Muscle layer of duodenum (tissue), 2 donors: ENCODE measurements at regions not wholly inside any gene's neighbourhood (a gene's known extent, or its start where the extent isn't known, plus 50 kb on each side); places are given as distances from the start of the nearest gene placed in this dataset.

ENCODE experiments used
- H3K27ac ChIP-seq: one replicate; pipeline ENCODE4 v1.7.0; 2013; ENCODE audit warnings: mild to moderate bottlenecking, low read length
- H3K27me3 ChIP-seq: one replicate; pipeline ENCODE4 v1.7.0; 2013; ENCODE audit warnings: low read depth, mild to moderate bottlenecking, control low read depth, low read length
- H3K36me3 ChIP-seq, 2 donors: one replicate each; pipeline ENCODE4 v1.7.0; 2013; ENCODE audit warnings: low read length in 2 of 2, control low read depth in 1 of 2, mild to moderate bottlenecking in 1 of 2; ENCODE audit not compliant: insufficient read depth in 2 of 2, control insufficient read depth in 1 of 2
- H3K4me1 ChIP-seq, 2 donors: one replicate each; pipeline ENCODE4 v1.7.0; 2013; ENCODE audit warnings: low read length in 2 of 2, mild to moderate bottlenecking in 2 of 2, control low read depth in 1 of 2, moderate library complexity in 1 of 2; ENCODE audit not compliant: insufficient read depth in 2 of 2, control insufficient read depth in 1 of 2
- H3K4me3 ChIP-seq, 2 donors: one replicate each; pipeline ENCODE4 v1.7.0; 2013; ENCODE audit warnings: low read length in 2 of 2, low read depth in 1 of 2, mild to moderate bottlenecking in 1 of 2
- H3K9me3 ChIP-seq, 2 donors: one replicate each; pipeline ENCODE4 v1.7.0; 2013; ENCODE audit warnings: low read length in 2 of 2, control low read depth in 1 of 2, mild to moderate bottlenecking in 1 of 2; ENCODE audit not compliant: control insufficient read depth in 1 of 2
- donor health status: healthy.

DNA sequence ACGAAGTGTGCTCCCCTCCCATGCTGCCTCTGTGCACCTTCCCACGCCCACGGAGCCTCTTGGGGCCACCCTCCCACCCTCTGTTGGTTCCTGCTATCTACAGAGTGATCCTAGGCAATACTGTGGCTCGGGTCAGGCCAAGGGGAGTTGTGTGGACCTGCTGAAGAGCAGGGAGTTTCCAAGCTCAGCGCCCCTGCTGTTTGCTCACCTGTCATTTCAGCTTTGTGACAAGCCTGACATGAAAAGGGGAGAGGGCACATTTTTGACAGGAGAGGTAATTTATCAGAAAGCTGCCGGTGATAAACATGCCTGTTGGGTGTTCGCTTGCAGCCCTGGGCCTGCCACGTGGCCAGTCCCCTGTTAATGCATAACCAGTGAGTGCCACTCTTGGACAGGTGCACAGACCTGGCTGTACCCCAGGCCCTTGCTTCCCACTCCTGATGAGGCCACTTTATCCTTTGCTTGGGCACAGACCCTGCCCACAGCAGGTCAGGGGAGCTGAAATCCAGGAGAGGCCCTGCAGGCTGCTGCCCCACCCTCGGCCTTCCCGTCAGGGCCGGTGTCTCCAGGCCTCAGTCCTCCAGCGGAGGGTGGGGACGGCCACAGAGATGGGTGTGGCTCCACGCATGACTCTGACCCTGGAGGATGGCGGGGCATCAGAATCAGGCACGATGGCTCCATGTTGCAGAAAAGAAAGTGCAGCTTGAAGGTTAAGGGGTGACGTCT, 201.5 kb upstream of the GPR12 start:
- Histone ChIP-seq H3K36me3 (no peaks in the 10 kb centered on the region), H3K27me3 (no peaks in the 10 kb centered on the region), H3K4me1 (peaks cover 0 to 13% of the 10 kb centered on the region in 2 donors), H3K9me3 (no peaks in the 10 kb centered on the region), H3K27ac (peak overlapping the region; percentile 18), H3K4me3 (no peak overlapping the region)

DNA sequence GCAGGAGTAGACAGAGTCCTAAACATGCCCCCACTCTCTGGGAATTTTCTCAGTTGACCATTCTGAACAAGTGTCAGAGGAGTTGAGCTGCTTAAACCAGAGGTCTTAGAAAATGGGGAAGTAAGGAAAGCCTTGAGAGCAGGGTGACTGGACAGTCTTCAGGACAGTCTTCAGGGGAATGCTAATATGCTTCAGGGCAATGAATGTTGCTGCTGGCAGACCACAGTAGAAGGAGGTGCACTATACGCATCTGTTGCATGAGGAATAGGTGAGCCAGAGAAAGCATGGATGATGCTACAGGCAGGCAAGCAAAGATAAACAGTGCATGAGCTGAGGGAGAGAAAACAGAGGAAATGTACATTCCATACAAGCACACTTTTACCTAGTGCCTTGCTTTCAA, 196.6 kb upstream of the GPR12 start:
- no peaks in the 10 kb centered on the region for H3K27me3 ChIP-seq
- no peaks in the 10 kb centered on the region for H3K9me3 ChIP-seq
- peak overlapping the region; percentile 27 for H3K27ac ChIP-seq
- no peaks in the 10 kb centered on the region for H3K36me3 ChIP-seq
- H3K4me1 ChIP-seq = no peaks in the 10 kb centered on the region
- no peak overlapping the region for H3K4me3 ChIP-seq

DNA sequence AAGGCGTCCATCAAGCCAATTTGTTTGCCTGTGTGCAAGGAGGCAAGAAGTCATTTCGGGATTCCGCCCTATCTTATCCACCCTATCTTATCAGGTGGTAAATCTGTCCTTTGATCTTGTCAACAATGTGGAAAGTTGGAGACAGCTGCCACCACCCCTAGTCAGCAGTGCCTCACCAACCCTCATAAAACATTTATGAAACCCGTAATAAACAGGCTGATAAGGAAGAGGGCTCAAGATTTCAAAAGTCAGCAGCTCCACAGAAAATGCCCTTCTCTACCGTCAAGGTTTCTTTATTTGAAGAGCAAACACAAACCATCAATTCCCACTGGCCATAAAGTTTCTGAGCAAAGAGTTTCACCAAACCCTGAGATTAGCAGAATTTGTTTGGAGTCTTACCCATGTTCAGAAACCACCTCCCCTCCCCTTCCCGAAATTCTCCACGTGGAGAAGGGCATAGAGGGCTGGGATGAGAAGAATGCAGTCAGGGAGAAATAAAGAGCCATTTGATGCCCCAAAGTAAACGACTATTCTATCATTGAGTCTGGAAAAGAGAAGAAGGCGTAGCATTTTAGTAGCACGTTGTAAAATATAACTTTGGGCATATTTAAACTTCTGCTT, 196.0 kb upstream of the GPR12 start:
- Histone ChIP-seq H3K9me3 (no peaks in the 10 kb centered on the region), H3K27me3 (no peaks in the 10 kb centered on the region), H3K4me3 (no peak overlapping the region), H3K36me3 (no peaks in the 10 kb centered on the region), H3K4me1 (no peaks in the 10 kb centered on the region), H3K27ac (peak overlapping the region; percentile 27)

DNA sequence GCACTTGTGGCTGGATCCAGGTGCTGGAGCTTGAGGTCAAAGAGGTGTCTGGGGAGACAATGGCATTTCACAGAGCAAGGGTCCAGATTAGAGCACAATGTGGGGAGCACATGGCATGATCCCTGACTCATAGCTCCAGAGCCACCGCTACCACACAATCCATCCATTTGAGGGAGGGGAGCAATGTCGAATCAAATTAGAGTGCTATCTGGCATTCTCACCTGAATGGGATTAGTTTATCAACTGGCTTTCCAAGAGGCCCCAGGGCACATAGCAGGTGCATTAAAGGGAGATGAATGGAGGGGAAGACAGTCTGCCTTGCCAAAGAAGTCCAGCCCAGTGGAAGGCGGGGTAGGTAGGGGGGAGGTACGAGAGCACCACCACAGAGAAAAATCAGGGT, 194.4 kb upstream of the GPR12 start:
- H3K27ac ChIP-seq = no peak overlapping the region

DNA sequence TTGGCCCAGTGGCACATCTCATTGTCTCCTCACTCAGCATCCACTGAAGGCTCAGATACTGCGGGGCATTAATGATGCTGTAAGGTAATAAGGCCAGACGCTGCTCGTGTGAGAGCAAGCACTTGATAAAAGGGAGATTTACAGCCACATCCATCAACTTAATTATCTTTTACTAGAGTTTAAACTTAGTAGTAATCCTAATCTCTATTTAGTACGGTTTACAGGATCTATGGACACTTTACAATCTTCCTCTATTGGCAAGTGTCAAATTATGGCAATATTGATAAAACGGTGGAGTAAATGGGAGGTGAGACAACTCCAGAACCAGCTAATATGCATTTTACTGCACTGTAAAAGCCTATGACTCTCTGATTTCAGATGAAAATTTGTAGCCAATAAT, 192.7 kb upstream of the GPR12 start:
- Histone ChIP-seq H3K9me3 (no peaks in the 10 kb centered on the region), H3K4me1 (no peaks in the 10 kb centered on the region), H3K27ac (no peak overlapping the region), H3K36me3 (no peaks in the 10 kb centered on the region), H3K27me3 (no peaks in the 10 kb centered on the region), H3K4me3 (no peak overlapping the region)

More for the DNA sequence above, 194.4 kb upstream of the GPR12 start:
- Histone ChIP-seq H3K4me3 (no peak overlapping the region), H3K27me3 (no peaks in the 10 kb centered on the region), H3K9me3 (no peaks in the 10 kb centered on the region), H3K36me3 (no peaks in the 10 kb centered on the region), H3K4me1 (no peaks in the 10 kb centered on the region)

DNA sequence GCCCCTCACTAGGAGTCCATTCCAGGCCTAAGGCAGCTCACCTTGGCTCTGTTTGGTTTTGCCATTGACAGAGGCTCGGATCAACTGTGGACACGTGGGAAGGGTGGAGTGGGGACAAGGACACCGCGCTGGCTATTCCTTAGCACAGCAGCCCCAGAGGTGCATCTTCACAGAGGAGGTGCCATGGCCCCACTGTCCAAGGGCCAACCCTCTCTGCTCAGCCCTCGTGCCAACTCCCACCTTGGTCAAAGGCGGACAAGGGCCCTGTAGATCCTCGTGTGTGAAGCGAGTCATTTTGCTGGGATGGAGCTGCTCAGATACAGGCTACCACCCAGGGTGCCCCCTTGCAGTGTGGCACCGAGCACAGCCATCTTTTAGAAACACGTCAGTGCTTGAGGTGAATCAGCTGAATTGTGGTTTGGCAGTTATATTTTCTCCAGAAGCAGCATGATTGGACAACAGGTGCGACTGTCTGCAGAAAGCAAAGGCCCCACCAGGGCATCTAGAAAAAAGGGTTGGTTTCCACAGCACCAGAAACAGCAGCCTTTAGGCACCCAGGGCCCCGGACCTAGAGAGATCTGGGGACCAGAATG, 192.1 kb upstream of the GPR12 start:
- Histone ChIP-seq H3K4me1 (no peaks in the 10 kb centered on the region), H3K4me3 (no peak overlapping the region)

DNA sequence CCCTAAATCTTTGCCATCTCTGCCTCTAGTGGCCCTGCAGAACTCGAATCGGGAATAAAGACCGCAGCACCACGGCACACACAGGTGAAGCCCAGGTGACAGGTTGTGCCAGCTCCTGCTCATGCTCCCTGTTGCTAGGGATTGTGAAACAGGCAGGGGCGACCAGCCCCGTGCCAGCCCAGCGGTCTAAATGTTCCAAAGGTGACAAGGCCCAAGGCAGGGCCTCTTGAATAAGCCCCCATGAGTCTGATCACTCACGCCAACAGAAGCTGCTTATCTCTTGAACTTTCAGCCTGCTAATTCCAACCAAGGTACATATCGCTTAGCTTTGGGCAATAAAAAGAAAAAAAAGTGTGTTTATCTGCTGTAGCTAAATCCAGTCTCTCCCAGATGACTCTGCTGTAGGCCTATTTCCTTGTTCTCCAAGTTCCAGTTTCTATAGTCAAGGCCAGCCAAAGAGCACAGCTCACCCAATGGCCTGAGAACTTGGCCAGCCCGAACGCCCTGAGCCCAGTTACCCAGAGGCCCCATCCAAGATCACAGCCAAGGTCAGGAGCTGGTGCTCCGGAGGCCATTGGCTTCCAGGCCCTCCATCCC, 191.1 kb upstream of the GPR12 start:
- Histone ChIP-seq H3K27ac (peak overlapping the region; percentile 54), H3K9me3 (no peaks in the 10 kb centered on the region), H3K36me3 (no peaks in the 10 kb centered on the region), H3K27me3 (no peaks in the 10 kb centered on the region), H3K4me1 (no peaks in the 10 kb centered on the region), H3K4me3 (no peak overlapping the region)

More for the DNA sequence above, 192.1 kb upstream of the GPR12 start:
- H3K36me3 ChIP-seq = no peaks in the 10 kb centered on the region
- no peaks in the 10 kb centered on the region for H3K9me3 ChIP-seq
- no peak overlapping the region for H3K27ac ChIP-seq
- no peaks in the 10 kb centered on the region for H3K27me3 ChIP-seq

DNA sequence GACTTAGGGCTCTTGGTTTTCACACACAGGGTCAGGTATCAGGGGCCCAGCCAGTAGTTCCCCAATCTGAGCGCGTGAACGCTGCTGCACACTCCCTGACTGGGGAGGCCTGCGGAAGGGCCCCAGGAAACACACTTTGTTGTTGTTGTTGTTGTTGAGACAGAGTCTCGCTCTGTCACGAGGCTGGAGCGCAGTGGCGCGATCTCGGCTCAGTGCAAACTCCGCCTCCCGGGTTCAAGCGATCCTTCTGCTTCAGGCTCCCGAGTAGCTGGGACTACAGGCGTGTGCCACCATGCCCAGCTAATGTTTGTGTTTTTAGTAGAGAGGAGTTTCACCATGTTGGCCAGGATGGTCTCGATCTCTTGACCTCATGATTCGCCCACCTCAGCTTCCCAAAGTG, 190.4 kb upstream of the GPR12 start:
- Histone ChIP-seq H3K27me3 (no peaks in the 10 kb centered on the region), H3K4me1 (no peaks in the 10 kb centered on the region), H3K36me3 (no peaks in the 10 kb centered on the region), H3K9me3 (no peaks in the 10 kb centered on the region), H3K27ac (peak overlapping the region; percentile 54), H3K4me3 (no peak overlapping the region)

DNA sequence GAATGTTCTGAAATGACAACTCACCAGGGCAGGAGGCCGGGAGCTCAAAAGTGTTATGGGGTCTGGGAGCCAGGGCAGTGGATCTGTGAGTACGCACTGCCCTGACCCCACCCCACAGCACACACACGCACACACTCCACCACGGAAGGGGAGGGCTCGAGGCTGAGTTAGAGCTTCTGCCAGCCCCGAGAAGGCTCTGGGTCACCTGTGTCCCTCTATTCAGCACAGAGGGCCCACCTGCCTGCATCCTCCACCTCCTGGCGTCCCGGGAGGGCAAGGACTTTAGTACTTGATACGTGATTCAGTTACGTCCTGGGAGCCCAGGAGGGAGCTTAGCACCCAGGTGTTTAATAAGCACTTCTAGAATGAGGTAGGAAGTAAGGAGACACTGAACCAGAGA, 190.0 kb upstream of the GPR12 start:
- Histone ChIP-seq H3K4me1 (no peaks in the 10 kb centered on the region), H3K27ac (peak overlapping the region; percentile 54), H3K27me3 (no peaks in the 10 kb centered on the region), H3K4me3 (no peak overlapping the region), H3K9me3 (no peaks in the 10 kb centered on the region), H3K36me3 (no peaks in the 10 kb centered on the region)

DNA sequence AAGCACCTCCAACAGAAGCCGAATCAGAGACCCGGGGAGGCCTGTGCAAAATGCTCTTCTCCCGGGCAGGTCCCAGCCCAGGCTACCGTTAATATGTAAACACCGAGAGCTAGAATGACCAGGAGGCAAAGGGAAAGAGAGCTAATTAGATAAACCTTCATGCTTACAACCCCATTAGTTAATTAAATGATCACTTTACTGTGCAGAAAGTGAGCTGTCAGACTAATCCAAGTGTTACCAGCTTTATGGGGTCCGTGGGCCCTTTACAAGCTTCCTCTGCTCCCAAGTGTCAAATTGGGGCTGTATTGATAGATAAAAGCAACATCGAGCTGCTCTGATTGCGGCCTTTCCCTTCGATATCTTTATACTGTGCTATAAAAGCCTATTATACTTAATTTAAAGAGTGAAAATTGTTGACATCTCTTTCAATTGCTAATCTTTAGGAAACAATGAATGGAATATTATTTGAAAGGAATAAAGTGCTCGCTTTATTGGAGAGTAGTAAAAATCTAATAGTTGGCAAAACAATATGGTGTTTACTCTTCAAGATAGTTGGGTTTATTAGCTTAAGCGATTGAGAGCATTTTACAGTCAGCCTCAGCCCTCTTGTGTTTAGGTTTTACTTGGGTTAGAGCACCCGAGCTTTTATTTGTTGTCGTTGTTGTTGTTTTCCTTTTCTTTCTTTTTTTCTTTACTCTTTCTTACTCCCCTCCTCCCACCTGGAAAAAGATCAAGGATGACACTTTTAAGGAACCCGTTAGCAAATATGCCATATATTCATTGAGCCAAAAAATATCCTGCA, 189.3 kb upstream of the GPR12 start:
- Histone ChIP-seq H3K4me1 (no peaks in the 10 kb centered on the region), H3K36me3 (no peaks in the 10 kb centered on the region), H3K9me3 (no peaks in the 10 kb centered on the region), H3K4me3 (no peak overlapping the region), H3K27ac (peak overlapping the region; percentile 54), H3K27me3 (no peaks in the 10 kb centered on the region)

DNA sequence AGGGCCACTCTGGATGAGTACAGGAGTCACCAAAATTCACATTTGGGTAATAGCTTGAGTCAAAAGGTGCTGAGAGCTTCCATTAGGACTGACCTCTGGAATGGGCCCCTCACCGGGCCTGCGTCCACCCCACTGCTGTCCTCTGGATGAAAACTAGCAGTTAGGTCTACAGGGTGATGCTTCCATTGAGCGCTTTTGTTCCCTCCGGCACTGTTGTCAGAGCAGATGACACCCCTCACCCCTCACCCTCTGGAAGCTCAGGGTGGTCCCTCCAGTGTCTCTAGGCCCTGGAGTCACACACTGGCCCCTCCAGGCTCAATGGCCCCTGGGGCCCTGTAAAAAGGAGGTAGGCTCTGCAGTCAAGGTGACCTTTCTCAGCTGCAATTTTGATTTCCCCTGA, 187.8 kb upstream of the GPR12 start:
- no peaks in the 10 kb centered on the region for H3K4me1 ChIP-seq
- H3K27me3 ChIP-seq = no peaks in the 10 kb centered on the region
- no peaks in the 10 kb centered on the region for H3K9me3 ChIP-seq
- H3K27ac ChIP-seq = no peak overlapping the region
- no peak overlapping the region for H3K4me3 ChIP-seq
- no peaks in the 10 kb centered on the region for H3K36me3 ChIP-seq
